Myocyte (in vitro differentiated cells): ENCODE measurements at regions not wholly inside any gene's neighbourhood (a gene's known extent, or its start where the extent isn't known, plus 50 kb on each side); places are given as distances from the start of the nearest gene placed in this dataset.

Experiments used
- DNase-seq: peaks from one replicate; pipeline ENCODE4 v3.0.0-alpha.2; 2012; ENCODE audit warnings: low read depth

DNA sequence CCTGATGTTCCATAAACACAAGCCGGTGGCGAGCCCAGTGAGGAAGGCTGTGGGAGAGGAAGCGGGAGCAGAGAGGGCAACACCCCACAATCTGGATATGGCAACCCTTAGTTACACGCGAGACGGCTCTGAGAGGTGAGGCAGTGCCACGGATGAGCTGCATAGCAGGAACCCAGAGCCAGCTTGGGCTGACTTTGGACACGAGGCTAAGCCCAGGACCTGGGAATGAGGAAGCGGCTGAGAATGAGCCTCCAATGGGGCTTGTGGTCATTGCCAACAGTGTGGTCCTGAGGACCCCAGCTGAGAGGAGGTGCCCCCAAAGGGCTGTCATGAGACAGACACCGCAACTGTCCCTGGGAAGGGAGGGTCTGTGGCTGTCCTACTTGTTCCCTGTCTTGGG lies 160.0 kb upstream of the SMIM23 start:
- no peak for DNase-seq

DNA sequence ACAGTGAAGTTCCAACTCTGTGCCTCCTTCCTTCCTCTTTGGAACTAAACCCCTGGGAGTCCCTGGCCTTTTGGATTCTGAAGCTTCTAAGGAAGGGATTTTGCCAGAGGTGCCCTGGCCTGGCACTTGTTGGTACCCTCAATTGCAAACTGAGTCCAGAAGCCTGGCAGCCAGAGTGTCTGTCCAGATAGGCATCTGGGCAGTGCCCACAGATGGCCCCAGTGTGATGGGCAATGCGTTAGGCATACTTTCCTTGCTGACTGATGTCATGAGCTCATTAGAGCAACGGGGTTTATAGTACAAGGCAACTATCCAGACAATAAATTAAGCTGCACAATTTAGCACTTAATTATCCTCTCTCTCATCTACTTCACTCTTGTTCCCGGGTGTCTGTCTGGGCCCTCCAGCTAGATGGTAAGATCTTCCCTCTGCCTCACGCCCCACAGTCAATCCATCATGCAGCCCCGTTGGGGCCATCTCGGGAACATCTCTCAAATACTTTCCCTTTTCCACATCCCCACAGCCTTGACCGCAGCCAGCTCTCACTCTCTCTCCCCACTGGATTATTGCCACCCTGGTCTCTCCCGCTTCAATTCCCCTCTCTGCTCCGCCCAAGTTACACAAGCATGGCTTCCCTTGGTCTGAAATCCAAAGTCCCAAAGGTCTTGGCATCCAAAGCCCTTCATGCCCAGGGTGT lies 157.5 kb upstream of the SMIM23 start:
- DNase-seq = peak; percentile 7

DNA sequence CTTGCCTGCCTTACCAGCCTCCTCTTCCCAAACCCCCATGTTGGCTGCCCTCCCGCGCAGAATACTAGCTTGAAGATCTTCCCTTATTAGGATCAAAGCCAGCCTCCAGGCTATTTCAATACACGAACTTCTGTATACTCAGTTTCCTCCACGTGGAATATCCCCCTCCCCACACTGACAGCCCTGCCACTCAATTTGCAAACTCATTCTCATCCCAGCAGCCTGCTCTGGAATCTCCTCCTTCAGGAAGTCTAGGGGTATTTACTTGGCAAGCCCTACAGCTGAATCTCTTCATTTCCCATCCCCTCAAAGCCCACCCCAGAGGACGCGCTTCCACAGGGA lies 157.0 kb upstream of the SMIM23 start:
- DNase-seq = no peak

DNA sequence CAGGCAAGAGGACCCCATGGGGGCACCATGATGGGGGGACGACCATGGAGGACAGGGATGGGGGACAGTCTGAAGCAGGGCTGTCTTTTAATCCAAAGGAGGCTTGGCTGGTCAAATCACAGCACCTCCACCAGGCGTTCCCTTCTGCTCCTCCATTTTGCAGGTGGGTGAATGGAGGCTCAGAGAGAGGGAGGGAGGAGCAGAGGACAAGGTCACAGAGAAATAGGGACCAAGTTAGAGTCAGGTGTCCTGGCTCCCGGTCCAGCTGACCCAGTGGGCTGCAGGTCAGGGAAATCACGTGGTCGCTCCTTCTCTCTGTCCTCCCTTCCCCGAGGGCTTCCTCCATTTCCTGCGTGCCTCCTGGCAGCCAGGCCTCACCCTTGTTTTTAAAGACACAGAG lies 156.4 kb upstream of the SMIM23 start:
- no peak for DNase-seq

DNA sequence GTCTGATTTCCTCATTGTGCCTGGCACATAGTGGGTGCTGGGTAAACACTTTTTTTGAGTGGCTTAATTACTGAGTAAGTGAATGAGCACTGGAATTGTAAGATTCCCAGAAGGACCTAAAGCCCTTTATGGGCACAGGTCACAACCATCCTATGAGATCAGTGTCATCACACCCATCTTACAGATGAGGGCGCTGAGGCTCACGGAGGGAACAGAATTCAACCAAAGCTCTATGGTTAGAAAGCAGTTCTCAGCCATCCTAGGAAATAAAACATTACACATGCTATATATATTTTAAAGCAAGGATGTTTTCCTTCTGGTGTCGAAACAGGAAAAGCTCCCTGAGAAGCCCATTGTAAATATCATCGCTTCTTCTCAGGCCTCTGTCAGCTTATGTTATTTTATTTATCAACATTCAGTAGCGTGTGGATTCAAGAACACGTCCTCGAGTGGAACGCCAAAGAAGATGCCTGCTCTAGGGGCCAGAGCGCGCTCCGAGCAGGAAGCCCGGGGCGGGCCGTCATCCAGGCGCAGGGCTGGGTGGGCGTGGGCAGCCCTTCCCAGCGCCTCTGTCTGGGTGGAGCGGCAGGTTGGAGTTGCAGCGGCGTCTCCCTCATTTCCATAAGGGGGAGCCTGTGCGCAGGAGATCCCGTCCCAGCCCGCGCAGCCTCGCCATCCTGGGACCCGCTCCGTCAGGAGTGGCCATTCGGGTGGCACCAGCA lies 155.8 kb upstream of the SMIM23 start:
- peak; percentile 30 for DNase-seq

DNA sequence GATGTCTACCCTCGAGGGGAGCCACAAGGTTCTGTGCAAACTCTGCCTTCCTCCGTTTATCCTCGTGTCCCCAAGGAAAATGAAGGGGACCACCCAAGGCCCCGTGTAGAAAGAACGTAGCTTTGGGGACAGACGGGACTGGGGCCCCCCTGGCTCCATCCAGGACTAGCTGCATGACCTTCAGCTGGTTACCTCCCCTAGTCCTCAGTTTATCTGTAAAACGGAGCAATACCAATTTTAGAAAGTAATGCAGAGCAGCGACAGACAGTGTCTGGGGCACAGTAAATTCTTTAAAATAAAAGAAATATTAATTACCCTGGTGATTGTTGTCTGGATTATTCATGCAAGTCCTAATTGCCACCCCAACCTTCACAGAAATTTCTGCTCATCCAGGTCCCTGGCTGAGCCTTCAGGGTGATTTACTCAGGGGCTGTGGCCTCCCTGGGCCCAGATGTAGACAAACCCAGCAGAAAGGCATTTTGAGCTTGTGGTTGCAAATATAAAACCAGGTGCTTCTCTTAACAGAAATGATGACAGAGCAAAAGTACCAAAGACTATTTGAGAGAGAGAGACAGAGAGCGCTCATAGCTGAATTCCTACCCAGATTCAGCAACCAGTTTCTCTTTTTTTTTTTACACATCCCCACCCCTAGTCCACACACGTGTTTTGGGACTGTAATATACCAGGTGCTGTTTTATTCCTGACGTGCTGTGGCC lies 155.1 kb upstream of the SMIM23 start:
- DNase-seq = no peak

DNA sequence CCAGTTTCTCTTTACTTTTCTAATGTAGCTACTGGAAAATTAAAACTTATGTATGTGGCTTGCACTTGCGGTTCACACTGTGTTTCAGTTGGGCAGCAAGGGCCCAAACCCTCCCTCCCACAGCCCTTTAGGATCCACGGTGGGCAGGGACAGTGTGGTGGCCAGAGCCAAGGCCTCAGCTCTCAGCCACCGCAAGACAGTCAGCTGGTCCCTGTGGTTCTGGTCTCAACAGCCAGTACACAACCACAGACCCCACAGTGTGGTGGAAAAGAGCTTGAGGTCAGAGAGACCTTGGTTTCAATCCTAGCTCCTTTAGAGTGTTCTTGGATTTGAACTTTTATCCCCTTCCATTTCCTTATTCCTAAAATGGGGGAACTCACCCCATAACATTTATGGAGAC lies 153.0 kb upstream of the SMIM23 start:
- DNase-seq = peak; percentile 58

DNA sequence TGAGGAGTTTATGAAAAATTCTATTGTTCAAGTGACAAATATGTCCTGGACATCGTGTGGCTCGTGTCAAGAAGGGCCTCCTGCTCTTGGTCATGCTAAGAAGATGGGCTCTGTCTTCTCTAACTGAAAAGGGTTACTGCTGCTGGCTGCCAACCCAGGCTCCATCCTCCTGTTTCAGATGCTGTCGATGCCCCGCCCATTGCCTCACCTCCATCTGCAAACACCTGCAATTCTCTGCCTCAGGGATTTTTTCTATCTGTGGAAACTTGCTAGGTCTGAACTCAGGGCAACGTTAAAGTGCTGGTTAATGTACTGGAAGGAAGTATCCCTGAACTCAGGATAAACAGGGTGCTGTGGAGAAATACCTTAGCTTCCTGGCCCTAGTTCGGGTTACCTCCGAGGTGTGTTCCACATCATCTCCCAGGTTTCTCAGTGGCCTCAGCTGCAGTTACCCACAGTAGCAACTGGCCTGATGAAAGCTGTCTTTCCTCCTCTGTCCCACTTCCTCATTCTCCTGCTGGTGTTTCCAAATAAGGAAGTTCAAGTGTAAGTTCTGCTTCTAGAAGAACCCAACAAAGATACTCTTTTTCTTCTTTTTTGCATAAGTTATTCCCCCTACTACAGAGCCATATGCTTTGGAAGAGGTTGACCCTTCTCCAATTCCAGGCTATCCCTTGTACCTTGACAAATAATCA lies 151.7 kb upstream of the SMIM23 start:
- DNase-seq = no peak

DNA sequence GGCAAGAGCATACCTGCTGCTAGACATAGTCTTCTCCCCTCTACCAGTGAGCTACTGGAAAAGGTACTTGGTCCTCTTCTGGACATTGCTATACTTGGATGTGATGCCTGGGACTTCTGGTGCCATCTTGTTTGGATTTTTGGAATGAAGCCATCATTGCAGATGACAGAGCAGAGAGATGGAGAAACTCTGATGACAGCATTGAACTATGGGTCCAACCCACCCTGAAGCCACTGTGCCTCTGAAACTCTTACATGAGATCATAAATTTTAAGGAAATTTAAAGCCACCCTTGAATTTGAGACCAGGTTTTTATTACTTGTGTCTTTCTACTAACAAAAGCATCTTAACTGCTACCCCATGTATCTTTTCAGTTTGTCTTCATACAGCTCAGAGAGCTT lies 151.1 kb upstream of the SMIM23 start:
- DNase-seq = no peak

DNA sequence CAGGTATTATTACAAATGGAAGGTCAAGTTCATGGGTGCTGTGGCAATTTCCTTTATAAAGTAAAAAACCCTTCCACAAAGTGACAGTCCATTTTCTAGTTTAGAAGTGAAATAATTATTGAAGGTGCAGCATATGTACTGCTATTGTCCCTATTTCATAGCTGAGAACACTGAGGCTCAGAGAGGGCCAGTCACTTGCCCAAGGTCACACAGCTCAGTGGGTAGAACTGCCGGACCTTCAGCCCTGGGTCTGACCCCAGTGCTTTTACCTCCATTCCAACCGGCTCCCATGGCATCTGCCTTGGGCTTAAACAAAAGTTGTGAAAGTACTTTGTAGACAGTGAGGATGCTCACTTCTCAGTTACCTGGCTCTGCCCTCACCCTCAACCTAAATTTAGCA lies 150.6 kb upstream of the SMIM23 start:
- no peak for DNase-seq

DNA sequence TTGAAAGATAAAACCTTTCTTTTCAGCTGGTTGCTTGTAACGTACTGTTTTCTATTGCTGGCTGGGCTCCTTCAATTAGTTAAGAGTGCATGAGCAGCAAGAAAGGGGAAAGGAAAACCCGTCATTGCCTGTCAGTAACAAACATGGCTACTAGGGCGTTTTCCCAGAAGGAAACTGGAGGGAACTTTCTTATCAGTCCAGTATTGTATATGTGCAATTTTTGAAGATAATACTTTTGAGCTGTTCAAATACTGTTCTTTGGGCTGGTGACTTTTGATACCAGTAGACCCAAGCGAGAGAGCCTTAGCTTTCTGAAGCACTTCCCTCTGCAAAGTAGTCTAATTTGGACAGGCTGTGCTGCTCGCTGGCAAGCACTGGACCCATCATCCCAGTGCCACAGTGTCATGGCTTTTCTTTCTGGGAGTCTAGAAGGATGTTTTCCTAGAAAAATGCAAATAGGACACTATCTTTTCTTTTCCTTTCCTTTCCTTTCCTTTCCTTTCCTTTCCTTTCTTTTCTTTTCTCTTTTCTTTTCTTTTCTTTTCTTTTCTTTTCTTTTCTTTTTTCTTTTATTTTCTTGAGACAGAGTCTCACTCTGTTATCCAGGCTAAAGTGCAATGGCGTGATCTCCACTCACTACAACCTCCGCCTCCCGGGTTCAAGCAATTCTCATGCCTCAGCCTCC lies 149.9 kb upstream of the SMIM23 start:
- no peak for DNase-seq

DNA sequence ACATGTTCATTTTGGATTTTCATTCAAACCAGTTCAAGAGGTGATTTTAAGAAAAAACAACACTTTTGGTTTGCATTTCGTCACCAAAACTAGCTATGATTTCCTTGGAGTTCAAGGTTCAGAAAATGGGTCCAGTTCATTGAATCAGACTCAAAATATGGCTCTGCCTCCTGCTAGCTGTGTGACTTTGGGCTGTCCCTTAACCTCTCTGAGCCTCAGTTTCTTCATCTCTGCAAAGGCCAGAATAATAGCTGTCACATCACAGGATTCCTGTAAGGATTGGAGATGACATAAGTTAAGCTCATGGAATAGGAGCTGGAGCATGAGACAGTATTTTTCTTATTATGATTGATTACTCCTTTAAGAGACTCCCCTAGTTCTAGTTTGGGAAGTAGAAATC lies 147.8 kb upstream of the SMIM23 start:
- DNase-seq = no peak

DNA sequence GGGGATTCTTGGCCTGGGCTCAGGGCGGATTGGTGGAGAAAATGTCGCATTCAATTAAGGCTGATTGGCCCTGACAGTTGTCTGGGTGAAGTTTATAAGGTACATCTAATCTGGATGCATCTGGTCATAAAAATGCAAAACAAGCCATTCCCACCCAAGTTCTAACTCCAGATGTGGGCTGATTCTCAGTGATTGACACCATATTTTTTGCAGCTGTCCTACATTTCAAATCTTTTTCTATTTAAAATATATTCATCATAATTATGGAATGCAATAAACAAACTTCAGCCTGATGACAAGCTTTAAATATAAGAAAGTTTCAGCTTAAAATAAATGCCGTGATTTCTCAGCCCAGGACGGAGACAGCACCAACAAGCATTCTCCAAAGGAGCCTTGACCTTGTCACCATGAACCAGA lies 146.4 kb upstream of the SMIM23 start:
- no peak for DNase-seq

DNA sequence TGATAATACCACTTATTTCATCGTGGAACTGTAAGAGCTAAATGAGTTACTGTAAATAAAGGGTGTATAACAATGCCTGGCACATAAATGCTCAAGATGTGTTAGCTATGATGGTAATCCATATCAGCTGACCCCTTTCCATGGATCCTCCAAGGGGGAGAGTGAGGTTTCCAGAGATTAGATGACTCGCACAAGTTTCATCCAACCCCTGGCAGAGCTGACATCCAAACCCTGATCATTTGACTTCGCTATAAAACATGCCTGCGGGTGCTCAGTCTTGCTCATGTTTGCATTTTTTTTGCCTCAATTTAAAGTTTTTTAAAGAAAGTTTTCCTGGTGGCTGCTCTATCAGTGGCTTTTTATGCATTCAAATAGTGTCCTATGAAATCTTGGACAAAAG lies 145.7 kb upstream of the SMIM23 start:
- no peak for DNase-seq

DNA sequence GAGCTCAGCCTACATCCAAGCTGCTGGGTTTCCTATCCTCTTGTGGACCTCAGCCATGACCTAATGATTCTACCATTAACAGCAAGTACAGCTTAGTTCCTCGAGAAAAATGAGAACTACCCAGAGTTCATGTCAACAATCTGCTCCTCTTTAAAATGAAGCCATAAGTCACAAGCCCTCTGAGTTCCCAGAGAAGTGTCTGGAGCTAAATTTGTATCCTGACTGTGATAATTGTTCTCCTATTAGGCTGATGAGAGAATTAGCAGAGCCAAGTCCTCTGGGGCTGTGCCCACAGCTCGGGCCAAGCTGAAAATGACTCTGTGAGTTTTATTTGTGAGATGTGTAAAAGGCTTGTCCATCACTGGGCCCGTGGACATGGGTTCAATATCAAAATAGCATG lies 145.1 kb upstream of the SMIM23 start:
- no peak for DNase-seq

DNA sequence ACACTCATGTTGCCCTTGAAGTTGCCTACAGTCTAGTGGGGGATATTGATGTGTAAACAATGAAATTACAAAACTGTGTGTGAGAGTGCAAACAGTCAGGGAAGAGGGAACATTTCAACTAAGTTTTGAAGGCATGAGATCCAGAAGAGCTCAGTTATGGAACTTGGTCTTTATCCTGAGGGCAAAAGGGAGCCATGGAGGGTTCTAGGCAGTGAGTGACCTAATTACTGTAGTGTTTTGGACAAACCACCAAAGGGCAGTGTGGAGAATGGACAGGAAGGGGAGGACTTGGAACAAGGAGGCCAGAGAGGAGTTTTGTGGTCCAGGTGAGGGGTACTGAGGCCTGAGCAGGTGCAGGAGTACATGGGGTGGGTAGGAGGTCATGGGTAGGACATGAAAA lies 143.7 kb upstream of the SMIM23 start:
- no peak for DNase-seq

DNA sequence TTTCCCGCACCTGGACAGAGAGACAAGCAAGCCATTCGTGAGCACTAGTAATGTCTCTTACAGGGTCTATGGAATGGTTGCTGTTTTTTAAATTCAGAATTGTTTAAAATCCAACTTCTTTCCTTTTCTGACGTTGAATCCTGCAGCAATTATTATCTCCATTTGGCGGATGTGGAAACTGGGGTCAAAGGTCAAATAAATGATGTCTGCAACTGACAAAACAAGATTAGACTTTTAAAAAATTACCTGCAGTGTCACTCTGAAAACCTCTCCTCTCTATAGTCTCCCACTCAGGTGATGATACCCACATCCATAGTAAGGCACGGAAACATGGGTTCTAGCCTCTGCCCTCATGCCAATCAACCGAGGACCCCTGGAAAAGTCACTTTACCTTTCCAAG lies 142.7 kb upstream of the SMIM23 start:
- no peak for DNase-seq

DNA sequence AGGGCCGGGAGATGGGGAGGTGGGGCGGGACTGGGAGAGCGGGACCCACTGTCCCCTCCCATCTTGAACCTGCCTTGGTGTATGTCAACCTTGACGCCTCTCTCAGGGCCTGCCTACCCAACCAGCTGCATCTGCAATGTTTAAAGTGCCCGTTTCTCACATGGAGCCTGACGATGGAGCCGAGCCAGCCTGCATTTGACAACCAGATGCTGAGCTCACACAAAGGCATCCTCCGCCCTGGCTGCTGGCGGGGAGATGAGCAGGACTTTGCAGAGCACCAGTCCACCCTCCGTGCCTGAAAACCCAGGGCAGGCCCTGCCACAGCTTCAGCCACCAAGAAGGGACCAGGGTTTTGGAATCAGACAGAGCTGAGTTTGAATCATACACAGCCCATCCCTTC lies 141.1 kb upstream of the SMIM23 start:
- no peak for DNase-seq

DNA sequence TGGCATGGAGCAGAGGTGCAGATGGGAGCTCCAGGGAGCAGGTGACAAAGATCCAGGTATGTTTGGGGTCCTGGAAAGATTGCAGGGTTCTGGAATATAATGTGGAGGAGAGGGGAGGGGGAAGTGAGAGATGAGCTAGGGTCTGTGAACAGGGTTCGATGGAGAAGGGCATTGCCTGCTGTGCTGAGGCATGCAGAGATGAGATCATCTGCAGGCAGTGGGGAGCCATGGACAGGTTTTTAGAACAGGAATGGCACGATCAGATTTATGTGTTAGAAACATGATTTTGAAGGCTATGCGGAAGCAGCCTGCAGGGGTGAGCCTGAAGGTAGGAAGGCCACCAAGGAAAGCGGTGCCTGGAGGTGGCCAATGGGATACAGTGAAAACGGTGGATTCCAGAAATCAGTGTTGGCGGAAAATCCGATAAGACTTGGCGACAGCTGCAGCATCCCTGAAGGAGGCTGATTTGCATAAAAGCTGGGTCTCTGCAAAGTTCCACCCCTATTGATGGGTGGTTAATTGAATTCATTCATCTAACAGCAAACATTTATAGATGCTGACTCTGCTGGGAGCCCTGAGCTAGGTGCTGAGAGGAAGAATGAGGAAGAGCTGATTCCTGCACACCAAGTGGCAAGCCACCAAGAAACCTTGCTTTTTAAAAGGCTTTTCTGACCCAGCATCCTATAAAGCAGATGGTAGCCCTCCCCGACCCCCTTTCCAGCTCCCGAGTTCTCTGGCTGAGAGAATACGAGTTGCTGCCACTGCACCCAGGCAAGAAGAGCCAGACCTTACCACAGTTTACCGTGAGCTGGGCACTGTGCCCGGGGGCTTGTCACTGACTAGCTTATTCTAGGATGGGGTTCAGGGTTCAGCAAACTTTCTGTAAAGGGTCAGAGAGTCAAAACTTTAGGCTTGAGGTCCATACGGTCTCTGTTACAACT lies 139.2 kb upstream of the SMIM23 start:
- DNase-seq = no peak
